HCT116 (cell line): ENCODE measurements at regions not wholly inside any gene's neighbourhood (a gene's known extent, or its start where the extent isn't known, plus 50 kb on each side); places are given as distances from the start of the nearest gene placed in this dataset.

Source experiments
- ATAC-seq: fragments of 200-7000 bp; cut with Tn5 transposase; 2 replicates; pipeline ENCODE4 v1.9.1; 2020; ENCODE audit warnings: mild to moderate bottlenecking, moderate library complexity
- BruUV-seq: library from RNA; stranded (reverse); fragments of 400-500 nt; replicated peaks from 2 replicates; lab custom pipeline; 2021; lab: Mats Ljungman, UMichigan
- CTCF ChIA-PET: fragments of 300-600 bp; sonication (Branson Sonifier 250); formaldehyde crosslinking; loops from one replicate; lab custom pipeline; 2021; ENCODE audit warnings: antibody characterized with exemption; lab: Charles Lee
- POLR2A ChIA-PET: fragments of 300-600, 350-600 bp; sonication (Branson Sonifier 250); formaldehyde crosslinking; loops from one replicate; lab custom pipeline; 2021; ENCODE audit warnings: antibody characterized with exemption; lab: Charles Lee
- RAD21 ChIA-PET, 2 experiments: fragments of 300-600 bp; sonication (Branson Sonifier 250); formaldehyde crosslinking; loops; one replicate each; lab custom pipeline; 2023; ENCODE audit warnings: low total read pairs in 2 of 2; ENCODE audit not compliant: uncharacterized antibody in 2 of 2, unreplicated experiment in 2 of 2, low non-redundant PET in 1 of 2; lab: Charles Lee
- DNase-seq: peaks from one replicate; pipeline ENCODE4 v3.0.0-alpha.2; 2010; ENCODE audit warnings: low read depth, low spot score
- H2AFZ ChIP-seq: fragments of 200-600 bp; shearing (Covaris generic), sonication (generic); 2 replicates; pipeline ENCODE4 v1.6.1; 2017; ENCODE audit warnings: low read depth, mixed run types, mixed read lengths, antibody characterized with exemption, low read length; ENCODE audit not compliant: poor library complexity, severe bottlenecking
- H3K27ac ChIP-seq: 2 replicates; pipeline ENCODE4 v1.5.1; 2012; ENCODE audit warnings: low read depth, low read length
- H3K27me3 ChIP-seq: fragments of 200-600 bp; sonication (generic); 2 replicates; pipeline ENCODE4 v1.6.1; 2016; ENCODE audit warnings: mixed run types, low read length, mixed read lengths; ENCODE audit not compliant: insufficient read depth
- H3K36me3 ChIP-seq, 2 experiments: fragments of 200-500 bp in 1 of 2; fragments of 200-600 bp in 1 of 2; sonication (Bioruptor generic) in 1 of 2; sonication (generic) in 1 of 2; 2 replicates each; pipeline versions ENCODE4 v1.5.1 to v1.6.1; 2014 to 2016; ENCODE audit warnings: low read length in 2 of 2, inconsistent platforms in 1 of 2, mixed read lengths in 1 of 2, mixed run types in 1 of 2; ENCODE audit not compliant: insufficient read depth in 2 of 2, control insufficient read depth in 1 of 2
- H3K4me1 ChIP-seq, 2 experiments: fragments of 200-600 bp in 1 of 2; sonication (generic) in 1 of 2; 2 replicates each; pipeline versions ENCODE4 v1.5.1 to v1.6.1; 2012 to 2017; ENCODE audit warnings: low read length in 2 of 2, inconsistent platforms in 1 of 2, mild to moderate bottlenecking in 1 of 2, mixed read lengths in 1 of 2, mixed run types in 1 of 2, moderate library complexity in 1 of 2; ENCODE audit not compliant: insufficient read depth in 2 of 2, control insufficient read depth in 1 of 2
- H3K4me2 ChIP-seq: fragments of 200-600 bp; sonication (generic); 2 replicates; pipeline ENCODE4 v1.6.1; 2017; ENCODE audit warnings: mixed run types, low read length, mixed read lengths
- H3K4me3 ChIP-seq, 2 experiments: fragments of 200-600 bp in 1 of 2; sonication (generic) in 1 of 2; replicated peaks in 1 of 2; 2 replicates each; pipeline ENCODE4 v1.5.1; 2011 to 2016; ENCODE audit warnings: low read length in 2 of 2, control low read depth in 1 of 2, low read depth in 1 of 2, mild to moderate bottlenecking in 1 of 2, mixed read lengths in 1 of 2, mixed run types in 1 of 2
- H3K79me2 ChIP-seq: fragments of 200-600 bp; sonication (generic); 2 replicates; pipeline ENCODE4 v1.6.1; 2017; ENCODE audit warnings: mild to moderate bottlenecking, mixed run types, low read length, moderate library complexity, mixed read lengths; ENCODE audit not compliant: insufficient read depth
- H3K9ac ChIP-seq: fragments of 200-600 bp; sonication (generic); 2 replicates; pipeline ENCODE4 v1.6.1; 2016; ENCODE audit warnings: low read length, mixed read lengths
- H3K9me2 ChIP-seq: fragments of 200-600 bp; sonication (generic), shearing (Covaris generic); 2 replicates; pipeline ENCODE4 v1.6.1; 2017; ENCODE audit warnings: mixed run types, mild to moderate bottlenecking, moderate library complexity; ENCODE audit not compliant: insufficient read depth
- H3K9me3 ChIP-seq, 2 experiments: fragments of 200-500 bp in 1 of 2; fragments of 200-600 bp in 1 of 2; sonication (Bioruptor generic) in 1 of 2; sonication (generic) in 1 of 2; 2 replicates each; pipeline ENCODE4 v1.6.1; 2014 to 2017; ENCODE audit warnings: low read length in 2 of 2, mixed read lengths in 2 of 2, inconsistent platforms in 1 of 2, low read depth in 1 of 2, mild to moderate bottlenecking in 1 of 2, mixed run types in 1 of 2, moderate library complexity in 1 of 2; ENCODE audit not compliant: control insufficient read depth in 1 of 2, insufficient read depth in 1 of 2
- H4K20me1 ChIP-seq: fragments of 200-600 bp; sonication (generic), shearing (Covaris generic); 2 replicates; pipeline ENCODE4 v1.6.1; 2017; ENCODE audit warnings: mixed run types, mild to moderate bottlenecking, moderate library complexity; ENCODE audit not compliant: insufficient read depth
- ATF3 ChIP-seq: IDR thresholded peaks from 2 replicates; pipeline ENCODE4 v1.6.1; 2012
- CBX3 ChIP-seq: IDR thresholded peaks from 2 replicates; pipeline ENCODE4 v1.6.1; 2012; ENCODE audit warnings: low read depth
- CTCF ChIP-seq, 3 experiments: fragments of 200-600 bp in 1 of 3; sonication (generic) in 1 of 3; IDR thresholded peaks in 2 of 3; conservative IDR thresholded peaks in 1 of 3; 2 replicates each; pipeline ENCODE4 v1.5.1; 2012 to 2017; ENCODE audit warnings: low read depth in 2 of 3, low read length in 2 of 3, antibody characterized with exemption in 1 of 3, borderline replicate concordance in 1 of 3, control low read depth in 1 of 3, mild to moderate bottlenecking in 1 of 3, mixed read lengths in 1 of 3, mixed run types in 1 of 3, moderate library complexity in 1 of 3; ENCODE audit not compliant: insufficient read depth in 1 of 3
- EGR1 ChIP-seq: IDR thresholded peaks from 2 replicates; pipeline ENCODE4 v1.6.1; 2012; ENCODE audit warnings: low read depth
- ELF1 ChIP-seq: IDR thresholded peaks from 2 replicates; pipeline ENCODE4 v1.6.1; 2012; ENCODE audit warnings: low read depth, borderline replicate concordance
- EZH2 ChIP-seq: fragments of 200-600 bp; sonication (generic); IDR thresholded peaks from 2 replicates; pipeline ENCODE4 v1.6.1; 2017; ENCODE audit warnings: antibody characterized with exemption, mixed run types
- EZH2phosphoT487 ChIP-seq: fragments of 200-600 bp; IDR thresholded peaks from 2 replicates; pipeline ENCODE4 v1.6.1; 2018; ENCODE audit warnings: antibody characterized with exemption, borderline replicate concordance
- FOSL1 ChIP-seq: IDR thresholded peaks from 2 replicates; pipeline ENCODE4 v1.6.1; 2012; ENCODE audit warnings: low read depth
- POLR2A ChIP-seq: IDR thresholded peaks from 2 replicates; pipeline ENCODE4 v1.7.0; 2011; ENCODE audit warnings: borderline replicate concordance; ENCODE audit not compliant: insufficient read depth, insufficient read length; ENCODE audit errors: extremely low read depth
- POLR2AphosphoS5 ChIP-seq: IDR thresholded peaks from 2 replicates; pipeline ENCODE4 v1.6.1; 2011; ENCODE audit warnings: mild to moderate bottlenecking, low read depth, low read length, moderate library complexity
- RAD21 ChIP-seq: IDR thresholded peaks from 2 replicates; pipeline ENCODE4 v1.6.1; 2012; ENCODE audit warnings: low read depth, mild to moderate bottlenecking
- REST ChIP-seq: IDR thresholded peaks from 2 replicates; pipeline ENCODE4 v1.6.1; 2012; ENCODE audit warnings: low read depth
- SIN3A ChIP-seq: IDR thresholded peaks from 2 replicates; pipeline ENCODE4 v1.6.1; 2012; ENCODE audit warnings: low read depth
- SP1 ChIP-seq: IDR thresholded peaks from 2 replicates; pipeline ENCODE4 v1.6.1; 2012; ENCODE audit warnings: low read depth
- ZBTB33 ChIP-seq: IDR thresholded peaks from 2 replicates; pipeline ENCODE4 v1.6.1; 2011; ENCODE audit warnings: mild to moderate bottlenecking, low read length, moderate library complexity; ENCODE audit not compliant: insufficient replicate concordance; ENCODE audit errors: extremely low read depth
- ZFX ChIP-seq: fragments of 450-650 bp; IDR thresholded peaks from 2 replicates; pipeline ENCODE4 v1.6.1; 2017
- ZNF274 ChIP-seq: fragments of 200-500 bp; sonication (Bioruptor generic); IDR thresholded peaks from 2 replicates; pipeline ENCODE4 v1.6.1; 2014; ENCODE audit warnings: mild to moderate bottlenecking, low read depth, low read length, inconsistent platforms
- intact Hi-C: fragments of 100-400 bp; cut with micrococcal nuclease; formaldehyde crosslinking; loops from 2 replicates; pipeline ENCODE4 v1.10.0; 2022

GRCh38 chr1:81430955-81431623 is 369.6 kb upstream of the ADGRL2 start (continued):
- TF ChIP-seq REST: no peak
- no peak for TF ChIP-seq ZFX
- TF ChIP-seq ELF1: no peak
- no peak for TF ChIP-seq EZH2phosphoT487

- Histone ChIP-seq H3K9me2 (no peaks in the 10 kb centered on the region), H3K36me3 (no peaks in the 10 kb centered on the region), H2AFZ (no peak overlapping the region), H3K4me2 (no peak overlapping the region), H3K9ac (no peak overlapping the region), H3K4me3 (no peak overlapping the region), H3K27me3 (no peaks in the 10 kb centered on the region), H3K9me3 (no peaks in the 10 kb centered on the region), H4K20me1 (no peaks in the 10 kb centered on the region), H3K27ac (no peak overlapping the region), H3K4me1 (no peaks in the 10 kb centered on the region), H3K79me2 (no peaks in the 10 kb centered on the region)
- CTCF ChIA-PET: no interaction called here
- RAD21 ChIA-PET: no interaction called here
- BruUV-seq: no TSS peak
- POLR2A ChIA-PET: no interaction called here
- TF ChIP-seq CBX3 (no peak), ZBTB33 (no peak), RAD21 (no peak), EZH2phosphoT487 (no peak), EZH2 (no peak), POLR2AphosphoS5 (no peak), SIN3A (no peak), ZNF274 (no peak), FOSL1 (no peak), ZFX (no peak), EGR1 (no peak), CTCF (IDR thresholded peaks at IDR 0.05 in 2 of 3, conservative IDR thresholded peaks at IDR 0.05 in 1 of 3; ENCODE audit: borderline replicate concordance in 1 of 3, insufficient read depth in 1 of 3, low read depth in 2 of 3, low read length in 2 of 3) (no peak), ELF1 (no peak), POLR2A (no peak), SP1 (no peak), ATF3 (no peak)
- no peak for ATAC-seq
- no peak for DNase-seq
- intact Hi-C loops: no loop called here
Observed at GRCh38 chr1:81430236-81430938, 370.3 kb upstream of the ADGRL2 start.
